ENCODE measurements at regions not wholly inside any gene's neighbourhood (a gene's known extent, or its start where the extent isn't known, plus 50 kb on each side); places are given as distances from the start of the nearest gene placed in this dataset.

DNA sequence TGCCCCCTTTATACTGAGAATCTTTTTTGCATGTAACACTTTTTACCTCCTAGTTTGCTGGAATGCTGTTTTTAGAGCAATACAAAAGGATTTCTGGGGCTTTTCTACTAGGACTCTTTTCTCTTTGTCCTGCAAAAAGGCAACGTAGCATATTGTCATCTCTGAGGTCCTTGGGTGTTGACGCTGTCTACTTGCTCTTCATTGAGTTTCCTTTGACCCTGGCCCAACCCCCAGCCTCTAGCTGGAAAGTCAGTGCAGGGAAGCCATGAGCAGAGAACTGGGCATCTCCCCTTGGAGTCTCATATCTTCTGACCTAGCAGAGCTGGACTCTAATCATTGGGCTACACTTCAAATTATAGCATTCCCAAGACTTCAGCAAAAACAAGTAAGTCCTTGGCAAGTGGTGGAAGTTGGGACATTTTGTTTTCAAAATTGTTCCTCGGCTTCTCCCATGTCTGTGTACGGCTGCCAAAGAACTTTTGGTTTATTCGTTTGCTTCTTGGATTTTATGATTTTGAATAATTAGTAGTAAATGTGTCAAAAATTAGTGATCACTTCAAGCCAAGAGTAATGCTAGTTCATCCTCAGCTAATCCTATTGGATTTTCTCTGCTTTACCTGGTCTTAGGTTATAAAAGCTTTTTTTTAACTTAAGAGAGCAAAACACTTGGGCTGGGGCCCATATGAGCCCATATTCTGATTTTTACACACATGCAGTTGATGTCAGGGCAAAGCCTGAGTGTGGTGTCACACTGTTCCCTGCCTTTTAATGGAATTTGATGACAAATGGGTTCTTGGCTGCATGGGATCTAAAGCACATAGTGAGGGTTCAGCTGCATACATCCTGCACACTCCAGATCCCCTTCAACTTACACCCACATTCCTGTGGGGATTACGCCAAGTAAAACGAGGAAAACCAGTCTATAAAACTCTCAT is 419.5 kb upstream of the C2CD4B start:
- Histone ChIP-seq H3K36me3 (no peaks in the 10 kb centered on the region), H3K9me3 (no peaks in the 10 kb centered on the region), H3K27me3 (no peaks in the 10 kb centered on the region), H3K27ac (peak overlapping the region; percentile 10 to 64), H3K4me3 (no peak overlapping the region), H3K4me1 (peaks cover 0 to 6% of the 10 kb centered on the region in 2 donors)
- TF ChIP-seq, protein P1, sequence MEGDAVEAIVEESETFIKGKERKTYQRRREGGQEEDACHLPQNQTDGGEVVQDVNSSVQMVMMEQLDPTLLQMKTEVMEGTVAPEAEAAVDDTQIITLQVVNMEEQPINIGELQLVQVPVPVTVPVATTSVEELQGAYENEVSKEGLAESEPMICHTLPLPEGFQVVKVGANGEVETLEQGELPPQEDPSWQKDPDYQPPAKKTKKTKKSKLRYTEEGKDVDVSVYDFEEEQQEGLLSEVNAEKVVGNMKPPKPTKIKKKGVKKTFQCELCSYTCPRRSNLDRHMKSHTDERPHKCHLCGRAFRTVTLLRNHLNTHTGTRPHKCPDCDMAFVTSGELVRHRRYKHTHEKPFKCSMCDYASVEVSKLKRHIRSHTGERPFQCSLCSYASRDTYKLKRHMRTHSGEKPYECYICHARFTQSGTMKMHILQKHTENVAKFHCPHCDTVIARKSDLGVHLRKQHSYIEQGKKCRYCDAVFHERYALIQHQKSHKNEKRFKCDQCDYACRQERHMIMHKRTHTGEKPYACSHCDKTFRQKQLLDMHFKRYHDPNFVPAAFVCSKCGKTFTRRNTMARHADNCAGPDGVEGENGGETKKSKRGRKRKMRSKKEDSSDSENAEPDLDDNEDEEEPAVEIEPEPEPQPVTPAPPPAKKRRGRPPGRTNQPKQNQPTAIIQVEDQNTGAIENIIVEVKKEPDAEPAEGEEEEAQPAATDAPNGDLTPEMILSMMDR (IDR thresholded peaks at IDR 0.05) = no peak
- DNase-seq (ENCODE audit: low spot score) = no peak

DNA sequence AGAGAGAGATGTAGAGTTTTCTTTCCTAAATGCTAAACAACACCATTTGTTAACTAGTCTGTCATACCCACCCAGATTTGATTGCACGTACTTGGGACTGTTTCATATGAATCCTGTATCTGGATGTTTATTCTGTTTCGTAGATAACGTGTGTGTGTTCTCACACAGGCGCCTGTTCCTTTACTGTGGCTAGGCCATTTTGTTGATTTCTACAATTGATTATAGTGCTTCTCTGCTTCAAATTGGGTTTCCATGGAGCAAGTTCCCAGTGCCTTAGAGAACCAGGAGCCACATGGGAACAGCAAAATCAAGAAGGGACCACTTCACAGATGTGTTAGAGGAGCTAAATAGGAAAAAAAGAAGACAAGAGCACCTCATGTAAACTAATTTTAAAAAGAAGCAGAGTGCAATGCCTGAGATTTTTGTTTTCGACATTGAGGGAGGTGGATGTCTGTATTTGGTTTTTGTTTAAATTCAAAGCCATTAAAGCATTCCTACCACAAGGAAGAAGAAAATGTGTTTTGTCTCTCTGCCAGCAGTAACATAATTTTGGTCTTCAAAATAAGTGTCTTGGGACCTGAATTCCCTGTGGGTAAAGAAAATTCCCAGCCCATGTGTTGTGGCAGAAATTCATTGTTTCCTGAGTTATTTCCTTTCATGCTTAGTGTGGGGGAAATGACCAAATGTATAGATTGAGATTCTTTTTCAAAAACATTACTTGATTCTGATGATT is 424.0 kb upstream of the C2CD4B start:
- no peak overlapping the region for H3K27ac ChIP-seq
- peaks cover 0 to 15% of the 10 kb centered on the region in 2 donors for H3K4me1 ChIP-seq
- H3K9me3 ChIP-seq = no peaks in the 10 kb centered on the region
- TF ChIP-seq, protein P1 (IDR thresholded peaks at IDR 0.05) = no peak
- H3K36me3 ChIP-seq = no peaks in the 10 kb centered on the region
- H3K4me3 ChIP-seq = no peak overlapping the region
- H3K27me3 ChIP-seq = no peaks in the 10 kb centered on the region
- no peak for DNase-seq (ENCODE audit: low spot score)

DNA sequence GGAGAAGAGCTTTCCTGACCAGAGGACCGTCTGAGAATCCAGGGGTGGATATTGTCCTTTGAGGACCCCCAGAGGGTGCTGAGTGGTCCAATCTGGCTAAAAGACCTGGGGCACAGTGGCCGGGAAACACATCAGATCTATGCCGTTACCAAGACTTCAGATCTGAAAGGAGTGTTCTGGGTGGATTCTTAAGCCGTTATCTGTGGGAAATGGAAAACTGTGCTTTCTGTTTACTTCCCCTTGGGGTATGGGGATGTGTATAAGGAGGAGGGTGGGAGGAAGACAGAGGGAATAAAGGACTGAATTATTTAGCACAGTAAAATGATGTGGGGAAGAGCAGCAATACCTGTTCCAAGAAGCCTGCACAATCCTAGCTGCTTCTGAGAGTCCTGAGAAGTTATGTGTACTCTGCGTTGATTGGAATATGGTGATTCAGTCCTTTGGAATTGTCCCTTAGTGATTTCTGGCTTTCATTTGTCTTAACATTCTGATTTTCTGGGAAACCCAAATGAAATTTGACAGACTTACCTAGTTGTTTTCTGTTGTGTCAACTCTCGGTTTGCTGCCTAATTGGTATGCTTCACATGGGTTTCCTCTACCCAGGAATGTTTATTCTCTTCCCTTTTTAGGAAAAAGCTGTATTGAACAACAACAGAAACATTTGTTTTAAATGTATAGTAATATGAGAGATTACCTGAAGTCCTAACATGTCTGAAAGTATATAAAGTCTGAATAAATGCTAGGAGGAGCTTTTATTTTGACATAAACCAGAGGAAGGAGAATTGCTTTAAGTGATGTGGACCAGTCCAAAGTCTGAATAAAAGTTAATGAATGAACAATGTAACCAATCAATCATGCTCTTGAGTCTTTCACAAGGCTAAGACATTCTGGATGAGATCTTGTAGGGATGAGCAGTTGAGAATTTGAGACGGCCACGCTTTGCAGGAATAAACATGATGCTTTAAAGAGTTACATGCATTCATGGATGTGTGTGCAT is 427.1 kb upstream of the C2CD4B start:
- no peaks in the 10 kb centered on the region for H3K27me3 ChIP-seq
- TF ChIP-seq, protein P1 (IDR thresholded peaks at IDR 0.05) = no peak
- H3K4me3 ChIP-seq = no peak overlapping the region
- DNase-seq (ENCODE audit: low spot score) = no peak
- H3K36me3 ChIP-seq = no peaks in the 10 kb centered on the region
- H3K9me3 ChIP-seq = no peaks in the 10 kb centered on the region
- H3K4me1 ChIP-seq = peaks cover 0 to 15% of the 10 kb centered on the region in 2 donors
- H3K27ac ChIP-seq = no peak overlapping the region

DNA sequence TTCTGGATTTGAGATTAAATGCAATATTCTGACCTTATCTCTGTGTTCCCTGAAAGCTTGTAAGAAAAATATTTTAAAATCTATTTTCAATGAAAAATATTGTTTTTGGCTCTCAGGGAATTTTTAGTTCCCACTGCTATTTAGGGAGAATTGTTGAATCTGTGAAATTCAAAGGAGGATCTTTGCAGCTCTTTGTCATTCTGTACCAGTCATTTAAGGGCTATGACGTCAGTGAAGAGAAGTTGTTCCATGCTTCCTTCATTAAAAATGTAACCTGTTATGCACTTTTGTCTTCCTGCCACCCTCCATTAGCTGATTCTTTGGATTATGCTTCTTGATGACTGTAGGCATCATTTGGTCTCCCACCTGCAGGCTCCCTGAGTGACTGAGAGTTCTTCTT is 427.8 kb upstream of the C2CD4B start:
- Histone ChIP-seq H3K27ac (no peak overlapping the region), H3K9me3 (no peaks in the 10 kb centered on the region), H3K4me3 (no peak overlapping the region), H3K4me1 (peaks cover 0 to 15% of the 10 kb centered on the region in 2 donors), H3K36me3 (no peaks in the 10 kb centered on the region), H3K27me3 (no peaks in the 10 kb centered on the region)
- TF ChIP-seq, protein P1 (IDR thresholded peaks at IDR 0.05) = no peak
- no peak for DNase-seq (ENCODE audit: low spot score)

DNA sequence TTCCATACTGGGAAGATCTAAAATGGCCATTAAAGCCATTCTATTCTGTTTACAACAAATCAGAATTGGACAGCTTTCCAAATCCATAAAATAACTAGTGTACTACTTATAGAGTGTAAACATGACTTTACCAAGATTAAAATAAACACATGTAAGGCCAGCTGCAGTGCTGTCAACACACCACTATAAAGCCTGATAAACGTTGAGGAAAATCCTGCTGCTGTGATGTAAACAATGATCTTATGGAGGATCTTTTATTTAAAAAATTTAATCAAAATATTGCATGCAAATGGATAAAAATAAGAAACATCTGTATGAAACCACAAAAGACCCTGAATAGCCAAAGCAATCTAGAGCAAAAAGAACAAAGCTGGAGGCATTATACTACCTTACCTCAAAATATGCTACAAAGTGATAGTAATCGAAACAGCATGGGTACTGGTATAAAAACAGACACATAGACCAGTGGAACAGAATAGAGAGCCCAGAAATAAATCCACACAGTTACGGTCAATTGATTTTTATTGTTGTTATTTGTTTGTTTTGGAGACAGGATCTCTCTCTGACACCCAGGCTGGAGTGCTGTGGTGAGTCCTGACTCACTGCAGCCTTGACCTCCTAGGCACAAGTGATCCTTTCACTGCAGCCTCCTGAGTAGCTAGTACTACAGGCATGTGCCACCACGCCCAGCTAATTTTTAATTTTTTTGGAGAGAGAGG is 428.8 kb upstream of the C2CD4B start:
- no peak overlapping the region for H3K4me3 ChIP-seq

More for the DNA sequence above, 428.8 kb upstream of the C2CD4B start:
- no peak overlapping the region for H3K27ac ChIP-seq
- H3K4me1 ChIP-seq = peaks cover 0 to 15% of the 10 kb centered on the region in 2 donors
- no peak for DNase-seq (ENCODE audit: low spot score)
- H3K36me3 ChIP-seq = no peaks in the 10 kb centered on the region
- no peaks in the 10 kb centered on the region for H3K27me3 ChIP-seq
- H3K9me3 ChIP-seq = no peaks in the 10 kb centered on the region
- TF ChIP-seq, protein P1 (IDR thresholded peaks at IDR 0.05) = no peak

Data from right atrium auricular region (tissue), 2 donors.